ENCODE measurements at regions not wholly inside any gene's neighbourhood (a gene's known extent, or its start where the extent isn't known, plus 50 kb on each side); places are given as distances from the start of the nearest gene placed in this dataset.
A peak's percentile ranks its signal among the peaks of the same experiment; 100 is the strongest.

GRCh38 chr13:24052547-24053518 is 107.7 kb upstream of the SPATA13 start:
- no peak for DNase-seq

GRCh38 chr13:24053519-24054251 is 106.8 kb upstream of the SPATA13 start:
- peak; percentile 19 for DNase-seq

GRCh38 chr13:24056616-24057137 is 103.8 kb upstream of the SPATA13 start:
- no peak for DNase-seq

- no peak for DNase-seq
Measured at GRCh38 chr13:24060993-24061392, 99.5 kb upstream of the SPATA13 start.

GRCh38 chr13:24063281-24063877 is 97.1 kb upstream of the SPATA13 start:
- DNase-seq = no peak

GRCh38 chr13:24064371-24064770 is 96.1 kb upstream of the SPATA13 start:
- DNase-seq = no peak

GRCh38 chr13:24065176-24065575 is 95.3 kb upstream of the SPATA13 start:
- no peak for DNase-seq

GRCh38 chr13:24066405-24067295 is 93.9 kb upstream of the SPATA13 start:
- no peak for DNase-seq

GRCh38 chr13:24068472-24068871 is 92.0 kb upstream of the SPATA13 start:
- DNase-seq = no peak

- no peak for DNase-seq
Measured at GRCh38 chr13:24071016-24071415, 89.5 kb upstream of the SPATA13 start.

- DNase-seq = no peak
Measured at GRCh38 chr13:24071423-24072075, 89.0 kb upstream of the SPATA13 start.

GRCh38 chr13:24073657-24074056 is 86.9 kb upstream of the SPATA13 start:
- DNase-seq = no peak

GRCh38 chr13:24074678-24075077 is 85.8 kb upstream of the SPATA13 start:
- DNase-seq = no peak

- DNase-seq = no peak
Measured at GRCh38 chr13:24075137-24075975, 85.2 kb upstream of the SPATA13 start.

- no peak for DNase-seq
Measured at GRCh38 chr13:24076109-24076508, 84.4 kb upstream of the SPATA13 start.

- DNase-seq = no peak
Measured at GRCh38 chr13:24076636-24077035, 83.9 kb upstream of the SPATA13 start.

- no peak for DNase-seq
Measured at GRCh38 chr13:24080134-24080533, 80.4 kb upstream of the SPATA13 start.

- DNase-seq = no peak
Measured at GRCh38 chr13:24081387-24081786, 79.1 kb upstream of the SPATA13 start.

GRCh38 chr13:24083141-24083540 is 77.4 kb upstream of the SPATA13 start:
- no peak for DNase-seq

GRCh38 chr13:24083722-24084421 is 76.6 kb upstream of the SPATA13 start:
- no peak for DNase-seq
